ENCODE measurements at regions not wholly inside any gene's neighbourhood (a gene's known extent, or its start where the extent isn't known, plus 50 kb on each side); places are given as distances from the start of the nearest gene placed in this dataset.
"Not testable (repeated sequence)": the region's sequence is repeated elsewhere in the genome, so short reads cannot be mapped to it uniquely, and the experiment has no call there.

DNA sequence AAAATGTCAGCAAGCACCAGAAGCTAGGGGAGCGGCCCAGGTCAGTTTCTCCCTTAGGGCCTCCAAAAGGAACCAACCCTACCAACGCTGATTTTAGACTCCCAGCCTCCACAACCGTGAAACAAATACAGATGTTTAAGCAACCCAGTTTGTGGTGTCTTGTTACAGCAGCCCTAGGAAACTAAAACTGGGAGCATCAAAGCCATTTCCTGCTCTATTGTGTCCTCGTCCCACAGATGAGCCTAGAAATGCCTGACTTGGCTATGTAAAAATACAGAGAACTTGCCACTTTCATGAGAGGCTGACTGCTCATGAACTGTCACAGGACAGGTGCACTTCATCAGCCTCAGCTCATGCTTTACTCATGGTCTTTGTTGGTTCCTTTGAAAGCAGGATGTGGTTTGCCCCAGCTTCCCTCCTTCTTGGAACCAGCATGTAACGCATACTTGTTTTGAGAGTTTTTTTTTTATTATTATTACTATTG is 97.6 kb upstream of the SLC39A10 start:
- H3K4me3 Mint-ChIP-seq = peak overlapping the region; percentile 70
- H3K9me3 Mint-ChIP-seq = peaks cover 2% of the 10 kb centered on the region
- peak; percentile 83 for ATAC-seq
- DNase-seq (ENCODE audit: low spot score in 2 of 2) = peak; percentile 41 to 85
- peak overlapping the region; percentile 97 for H3K27ac Mint-ChIP-seq
- H3K36me3 Mint-ChIP-seq = peaks cover 40% of the 10 kb centered on the region
- H3K4me1 Mint-ChIP-seq = peaks cover 46% of the 10 kb centered on the region

DNA sequence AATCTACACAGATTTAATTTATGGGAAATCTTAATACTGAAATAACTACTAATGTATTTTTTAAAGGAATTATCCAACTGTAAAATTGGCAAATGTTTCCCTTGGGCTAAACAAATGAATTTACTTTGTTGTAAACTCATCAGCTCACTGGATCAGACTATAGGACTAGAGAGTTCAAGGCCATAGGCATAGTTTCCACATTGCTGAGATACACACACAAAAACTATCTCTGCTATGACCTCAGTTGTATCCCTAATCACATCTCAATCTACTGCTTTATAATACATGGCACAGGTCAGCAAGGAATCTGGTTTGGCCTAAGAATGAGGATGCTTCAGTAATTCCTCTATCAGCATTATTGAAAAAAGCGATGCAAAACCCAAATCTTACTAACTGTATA is 101.1 kb upstream of the SLC39A10 start:
- H3K27ac Mint-ChIP-seq = no peak overlapping the region
- DNase-seq (ENCODE audit: low spot score in 2 of 2) = no peak
- H3K4me1 Mint-ChIP-seq = peaks cover 45% of the 10 kb centered on the region
- peaks cover 2% of the 10 kb centered on the region for H3K9me3 Mint-ChIP-seq
- peaks cover 32% of the 10 kb centered on the region for H3K36me3 Mint-ChIP-seq
- no peak overlapping the region for H3K4me3 Mint-ChIP-seq
- no peak for ATAC-seq

DNA sequence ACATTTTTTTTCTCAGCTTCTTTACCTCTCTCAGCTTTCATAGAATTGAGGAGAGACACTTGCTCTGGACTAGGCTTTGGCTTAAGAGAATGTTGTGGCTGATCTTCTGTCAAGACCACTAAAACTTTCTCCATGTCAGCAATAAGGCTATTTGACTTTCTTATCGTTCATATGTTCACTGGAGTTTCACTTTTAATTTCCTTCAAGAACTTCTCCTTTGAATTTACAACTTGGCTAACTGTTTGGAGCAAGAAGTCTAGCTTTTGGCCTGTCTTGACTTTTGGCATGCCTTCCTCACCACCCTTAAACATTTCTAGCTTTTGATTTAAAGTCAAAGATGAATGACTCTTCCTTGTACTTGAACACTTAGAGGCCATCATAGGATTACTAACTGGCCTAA is 104.4 kb upstream of the SLC39A10 start:
- Mint-ChIP-seq H3K4me1 (peaks cover 34% of the 10 kb centered on the region), H3K4me3 (peak overlapping the region; percentile 14), H3K9me3 (peaks cover 4% of the 10 kb centered on the region), H3K27ac (peak overlapping the region; percentile 67), H3K36me3 (peaks cover 20% of the 10 kb centered on the region)
- DNase-seq (ENCODE audit: low spot score in 2 of 2) (no peak), ATAC-seq (no peak)

DNA sequence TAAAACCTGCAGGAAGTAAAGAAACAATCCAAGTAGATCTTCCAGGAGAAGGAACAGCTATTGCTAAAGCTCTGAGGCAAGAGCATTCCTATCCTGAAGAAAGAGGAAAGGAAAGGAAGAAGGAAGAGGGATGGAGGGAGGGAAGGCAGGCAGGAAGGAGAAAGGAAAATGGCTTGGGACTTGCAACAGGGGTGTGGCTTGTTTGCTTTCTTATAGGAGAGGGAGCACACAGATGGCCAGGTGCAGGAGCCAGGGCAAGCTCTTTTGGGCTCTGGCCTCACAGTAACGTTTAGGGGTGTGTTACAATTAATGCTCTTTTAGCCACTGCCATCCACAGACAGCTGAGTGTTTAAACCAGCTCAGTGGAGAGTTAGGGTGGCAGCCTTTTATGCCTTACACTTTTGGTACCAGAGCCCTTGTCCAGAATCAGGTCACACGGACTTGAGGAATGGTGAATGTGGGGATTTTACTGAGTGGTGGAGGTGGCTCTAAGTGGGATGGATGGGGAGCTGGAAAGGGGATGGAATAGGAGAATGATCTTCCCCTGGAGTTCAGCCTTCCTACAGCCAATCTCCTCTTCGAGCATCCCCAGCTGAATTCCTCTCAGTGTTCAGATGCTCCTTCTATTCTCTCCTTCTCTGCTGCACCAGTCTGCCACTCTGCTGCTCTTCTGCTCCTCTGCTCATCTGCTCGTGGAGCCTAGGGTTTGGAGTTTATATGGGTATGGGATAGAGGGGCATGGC is 108.7 kb upstream of the SLC39A10 start:
- no peak overlapping the region for H3K27ac Mint-ChIP-seq
- ATAC-seq (no peak), DNase-seq (ENCODE audit: low spot score in 2 of 2) (no peak)
- H3K4me3 Mint-ChIP-seq = no peak overlapping the region
- H3K4me1 Mint-ChIP-seq = peaks cover 35% of the 10 kb centered on the region
- H3K9me3 Mint-ChIP-seq = peaks cover 4% of the 10 kb centered on the region
- peaks cover 20% of the 10 kb centered on the region for H3K36me3 Mint-ChIP-seq

DNA sequence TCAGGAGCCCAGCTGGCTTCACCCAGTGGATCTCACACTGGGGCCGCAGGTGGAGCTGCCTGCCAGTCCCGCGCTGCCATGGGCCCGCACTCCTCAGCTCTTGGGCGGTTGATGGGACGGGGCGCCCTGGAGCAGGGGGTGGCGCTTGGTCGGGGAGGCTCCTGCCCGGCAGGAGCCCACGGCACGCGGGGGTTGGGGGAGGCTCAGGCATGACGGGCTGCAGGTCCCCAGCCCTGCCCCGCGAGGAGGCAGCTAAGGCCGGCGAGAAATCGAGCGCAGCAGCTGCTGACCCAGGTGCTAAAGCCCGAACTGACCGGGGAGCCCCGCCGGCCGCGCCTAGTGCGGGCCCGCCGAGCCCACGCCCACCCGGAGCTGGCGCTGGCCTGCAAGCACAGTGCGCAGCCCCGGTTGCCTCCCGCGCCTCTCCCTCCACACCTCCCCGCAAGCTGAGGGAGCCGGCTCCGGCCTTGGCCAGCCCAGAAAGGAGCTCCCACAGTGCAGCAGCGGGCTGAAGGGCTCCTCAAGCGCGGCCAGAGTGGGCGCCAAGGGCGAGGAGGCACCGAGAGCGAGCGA is 109.7 kb upstream of the SLC39A10 start:
- DNase-seq (ENCODE audit: low spot score in 2 of 2); H3K4me3 Mint-ChIP-seq; ATAC-seq; H3K27ac Mint-ChIP-seq; H3K9me3 Mint-ChIP-seq: not testable (repeated sequence)
- Mint-ChIP-seq H3K4me1 (peaks cover 35% of the 10 kb centered on the region), H3K36me3 (peaks cover 16% of the 10 kb centered on the region)

DNA sequence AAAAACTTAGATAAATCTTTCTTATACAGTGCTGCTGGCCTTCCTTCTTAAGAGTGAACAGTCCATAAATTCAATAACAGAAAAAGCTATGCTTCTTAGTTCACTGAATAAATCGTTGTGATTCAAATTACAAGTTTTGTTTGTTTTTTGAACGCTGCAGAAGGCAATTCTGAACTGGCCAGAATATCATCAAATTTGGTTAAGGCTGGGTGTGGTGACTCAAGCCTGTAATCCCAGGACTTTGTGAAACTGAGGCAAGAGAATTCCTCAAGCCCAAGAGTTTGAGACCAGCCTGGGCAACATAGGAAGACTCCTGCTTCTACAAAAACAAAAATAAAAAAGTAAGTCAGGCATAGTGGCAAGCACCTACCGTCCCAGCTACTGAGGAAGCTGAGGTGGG is 111.2 kb upstream of the SLC39A10 start:
- Mint-ChIP-seq H3K9me3 (peaks cover 4% of the 10 kb centered on the region), H3K4me1 (peaks cover 43% of the 10 kb centered on the region), H3K27ac (no peak overlapping the region), H3K4me3 (no peak overlapping the region), H3K36me3 (peaks cover 11% of the 10 kb centered on the region)
- DNase-seq (ENCODE audit: low spot score in 2 of 2) = no peak
- ATAC-seq = no peak

DNA sequence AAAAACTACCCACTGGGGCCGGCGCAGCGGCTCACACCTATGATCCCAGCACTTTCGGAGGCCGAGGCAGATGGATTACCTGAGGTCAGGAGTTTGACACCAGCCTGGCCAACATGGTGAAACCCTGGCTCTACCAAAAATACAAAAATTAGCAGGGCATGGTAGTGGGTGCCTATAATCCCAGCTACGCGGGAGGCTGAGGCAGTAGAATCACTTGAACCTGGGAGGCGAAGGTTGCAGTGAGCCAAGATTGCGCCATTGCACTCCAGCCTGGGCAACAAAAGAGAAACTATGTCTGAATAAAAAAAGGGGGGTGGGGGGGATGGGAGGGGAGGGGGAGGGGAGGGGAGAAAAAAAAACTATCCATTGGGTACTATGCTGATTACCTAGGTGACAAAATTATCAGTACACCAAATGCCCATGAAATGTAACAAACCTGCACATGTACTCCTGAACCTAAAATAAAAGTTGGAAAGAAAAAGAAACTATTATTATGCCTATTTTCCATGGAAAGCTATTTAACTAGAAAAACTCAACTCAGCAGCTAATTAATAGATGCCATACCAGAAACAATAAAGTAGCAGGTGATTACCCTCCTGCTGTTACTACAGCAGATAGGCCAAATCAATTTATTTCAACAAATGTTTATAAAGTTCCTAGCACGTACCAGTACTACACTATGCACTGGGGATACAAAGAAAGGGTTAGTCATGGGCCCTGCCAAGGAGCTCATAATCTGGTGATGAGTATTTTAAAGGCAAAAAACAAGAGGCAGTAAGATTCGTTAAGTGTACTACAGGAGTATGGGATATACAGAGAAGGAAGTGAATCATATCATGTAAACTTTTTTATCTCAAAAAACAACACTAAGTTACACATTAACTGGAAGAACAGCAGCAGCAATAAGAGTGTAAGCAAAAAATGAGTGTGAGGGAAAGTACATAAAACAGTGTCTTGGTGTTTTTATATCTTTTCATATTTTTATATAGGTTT is 112.8 kb upstream of the SLC39A10 start:
- Mint-ChIP-seq H3K27ac (peak overlapping the region; percentile 70), H3K4me3 (peak overlapping the region; percentile 14), H3K36me3 (peaks cover 11% of the 10 kb centered on the region), H3K9me3 (peaks cover 5% of the 10 kb centered on the region), H3K4me1 (peaks cover 39% of the 10 kb centered on the region)
- ATAC-seq (peak; percentile 99), DNase-seq (ENCODE audit: low spot score in 2 of 2) (no peak)

DNA sequence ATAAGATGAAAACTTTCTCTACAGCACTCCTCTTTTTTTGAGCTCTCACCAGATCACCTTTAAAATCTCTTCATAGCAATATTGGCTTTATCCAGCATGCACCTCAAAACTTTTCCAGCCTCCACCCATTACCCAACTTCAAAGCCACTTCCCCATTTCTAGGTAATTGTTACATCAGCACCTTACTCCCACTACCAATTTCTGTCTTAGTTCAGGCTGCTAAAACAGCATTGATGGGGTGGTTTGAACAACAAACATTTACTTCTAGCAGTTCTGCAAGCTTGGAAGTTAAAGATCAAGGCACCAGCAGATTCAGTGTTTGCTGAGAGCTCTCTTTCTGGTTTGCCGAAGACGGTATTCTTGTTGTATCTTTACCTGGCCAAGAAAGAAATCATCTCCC is 114.0 kb upstream of the SLC39A10 start:
- H3K9me3 Mint-ChIP-seq = peaks cover 3% of the 10 kb centered on the region
- H3K36me3 Mint-ChIP-seq = peaks cover 6% of the 10 kb centered on the region
- peaks cover 39% of the 10 kb centered on the region for H3K4me1 Mint-ChIP-seq
- DNase-seq (ENCODE audit: low spot score in 2 of 2) = no peak
- ATAC-seq = no peak
- peak overlapping the region; percentile 70 for H3K27ac Mint-ChIP-seq
- H3K4me3 Mint-ChIP-seq = peak overlapping the region; percentile 21

DNA sequence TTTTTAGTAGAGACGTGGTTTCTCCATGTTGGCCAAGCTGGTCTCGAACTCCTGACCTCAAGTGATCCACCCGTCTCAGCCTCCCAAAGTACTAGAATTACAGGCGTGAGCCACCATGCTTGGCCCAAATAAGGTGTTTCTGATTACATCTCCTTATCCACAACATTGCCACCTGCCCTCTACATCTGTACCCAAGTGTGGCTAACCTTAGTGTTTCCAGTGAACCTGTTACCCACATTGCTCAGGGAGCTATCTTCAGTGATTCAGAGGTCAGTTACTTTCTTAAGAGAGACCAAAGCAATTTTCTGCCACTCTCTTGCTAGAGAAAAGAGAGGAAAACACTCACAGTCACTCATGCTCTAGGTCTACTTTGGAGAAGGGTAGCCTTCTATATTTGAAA is 115.0 kb upstream of the SLC39A10 start:
- no peak overlapping the region for H3K4me3 Mint-ChIP-seq
- peaks cover 45% of the 10 kb centered on the region for H3K4me1 Mint-ChIP-seq
- no peak for DNase-seq (ENCODE audit: low spot score in 2 of 2)
- H3K36me3 Mint-ChIP-seq = peaks cover 6% of the 10 kb centered on the region
- ATAC-seq = peak; percentile 68
- peak overlapping the region; percentile 85 for H3K27ac Mint-ChIP-seq
- peaks cover 3% of the 10 kb centered on the region for H3K9me3 Mint-ChIP-seq

DNA sequence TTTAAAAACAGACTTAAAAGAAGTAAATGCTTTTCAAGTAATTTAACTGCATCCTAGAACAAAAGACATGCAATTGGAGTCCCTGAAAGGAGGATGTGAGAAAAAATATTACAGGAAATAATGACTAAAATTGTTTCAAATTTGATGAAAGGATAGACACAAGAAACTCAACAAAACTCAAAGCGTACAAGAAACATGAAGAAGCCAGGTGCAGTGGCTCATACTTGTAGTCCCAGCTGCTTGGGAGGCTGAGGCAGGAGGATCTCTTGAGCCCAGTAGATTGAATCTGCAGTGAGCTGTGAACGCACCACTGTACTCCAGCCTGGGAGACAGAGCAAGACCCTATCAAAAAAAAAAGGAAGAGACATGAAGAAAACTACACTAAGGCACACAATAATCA is 118.1 kb upstream of the SLC39A10 start:
- Mint-ChIP-seq H3K4me3 (no peak overlapping the region), H3K4me1 (peaks cover 76% of the 10 kb centered on the region), H3K9me3 (peaks cover 3% of the 10 kb centered on the region), H3K27ac (peak overlapping the region; percentile 8), H3K36me3 (peaks cover 22% of the 10 kb centered on the region)
- ATAC-seq (no peak), DNase-seq (ENCODE audit: low spot score in 2 of 2) (no peak)

DNA sequence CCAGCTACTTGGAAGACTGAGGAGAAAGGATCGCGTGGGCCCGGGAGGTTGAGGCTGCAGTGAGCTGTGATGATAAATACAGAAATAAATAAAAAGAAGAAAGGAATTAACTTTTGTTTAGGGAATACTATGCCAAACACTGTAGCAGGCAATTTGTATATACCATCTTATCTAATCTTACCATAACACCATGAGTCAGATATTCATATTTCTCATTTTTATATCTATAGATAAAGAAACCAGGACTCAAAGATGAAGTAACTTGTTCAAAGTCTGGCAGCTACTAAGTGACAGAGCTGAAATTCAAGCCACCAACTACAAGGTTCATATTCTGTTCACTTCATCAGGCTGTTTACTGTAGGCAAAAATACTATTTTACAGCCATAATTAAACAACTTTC is 119.2 kb upstream of the SLC39A10 start:
- ATAC-seq (no peak), DNase-seq (ENCODE audit: low spot score in 2 of 2) (no peak)
- Mint-ChIP-seq H3K36me3 (peaks cover 28% of the 10 kb centered on the region), H3K4me1 (peaks cover 77% of the 10 kb centered on the region), H3K27ac (no peak overlapping the region), H3K4me3 (no peak overlapping the region), H3K9me3 (peaks cover 3% of the 10 kb centered on the region)

DNA sequence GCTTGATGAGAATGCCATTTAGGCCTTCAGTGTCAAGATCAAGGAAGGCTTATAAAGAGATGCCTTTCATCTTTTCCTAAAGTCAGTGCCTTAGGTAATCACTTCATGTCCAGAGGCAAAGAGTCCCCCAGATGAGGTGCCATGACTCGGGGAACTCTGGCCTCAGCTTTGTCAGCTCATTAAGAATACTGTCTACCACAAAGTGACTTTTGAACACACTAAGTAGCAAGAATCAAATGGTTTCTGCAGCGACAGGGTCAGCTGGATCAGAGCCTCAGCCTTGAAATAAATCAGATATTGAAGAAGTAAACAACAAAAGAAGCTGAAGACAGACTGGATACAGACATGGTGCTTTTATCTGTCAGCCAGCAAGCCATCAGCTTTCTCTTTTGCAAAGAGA is 120.1 kb upstream of the SLC39A10 start:
- peaks cover 31% of the 10 kb centered on the region for H3K36me3 Mint-ChIP-seq
- H3K4me3 Mint-ChIP-seq = peak overlapping the region; percentile 50
- DNase-seq (ENCODE audit: low spot score in 2 of 2) = no peak
- no peak for ATAC-seq
- H3K27ac Mint-ChIP-seq = peak overlapping the region; percentile 87
- H3K9me3 Mint-ChIP-seq = peaks cover 3% of the 10 kb centered on the region
- peaks cover 78% of the 10 kb centered on the region for H3K4me1 Mint-ChIP-seq

DNA sequence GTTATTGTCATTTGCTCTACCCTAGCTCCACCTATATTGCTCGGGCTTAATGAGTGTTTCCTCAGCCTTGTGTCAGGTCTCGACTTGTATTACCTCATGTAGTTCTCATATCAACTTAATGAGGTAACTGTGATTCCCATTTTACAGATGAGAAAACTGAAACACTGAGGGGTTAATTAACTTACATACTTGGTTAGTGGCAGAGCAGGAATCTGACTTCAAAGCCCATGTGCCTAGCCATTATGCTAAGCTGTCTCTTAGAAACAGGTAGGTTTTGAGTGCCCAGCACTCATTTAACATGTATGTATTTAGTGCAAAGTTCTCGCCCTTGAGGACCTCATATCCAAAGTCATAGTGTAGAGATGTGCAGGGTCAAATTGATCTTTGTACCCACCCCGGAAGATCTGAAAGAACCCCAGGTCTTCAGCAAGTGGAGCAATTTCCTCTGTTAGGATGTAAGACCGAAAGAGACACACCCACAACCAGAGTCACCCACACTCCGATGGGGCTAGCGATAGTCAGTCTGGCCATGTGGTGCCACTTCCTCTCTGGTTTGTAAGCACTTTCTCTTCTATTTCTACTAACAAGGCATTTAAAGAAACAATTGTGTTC is 121.0 kb upstream of the SLC39A10 start:
- H3K36me3 Mint-ChIP-seq = peaks cover 31% of the 10 kb centered on the region
- peaks cover 3% of the 10 kb centered on the region for H3K9me3 Mint-ChIP-seq
- peak; percentile 33 to 85 for DNase-seq (ENCODE audit: low spot score in 2 of 2)
- ATAC-seq = peak; percentile 83
- H3K4me3 Mint-ChIP-seq = peak overlapping the region; percentile 50
- H3K4me1 Mint-ChIP-seq = peaks cover 81% of the 10 kb centered on the region
- H3K27ac Mint-ChIP-seq = peak overlapping the region; percentile 87

DNA sequence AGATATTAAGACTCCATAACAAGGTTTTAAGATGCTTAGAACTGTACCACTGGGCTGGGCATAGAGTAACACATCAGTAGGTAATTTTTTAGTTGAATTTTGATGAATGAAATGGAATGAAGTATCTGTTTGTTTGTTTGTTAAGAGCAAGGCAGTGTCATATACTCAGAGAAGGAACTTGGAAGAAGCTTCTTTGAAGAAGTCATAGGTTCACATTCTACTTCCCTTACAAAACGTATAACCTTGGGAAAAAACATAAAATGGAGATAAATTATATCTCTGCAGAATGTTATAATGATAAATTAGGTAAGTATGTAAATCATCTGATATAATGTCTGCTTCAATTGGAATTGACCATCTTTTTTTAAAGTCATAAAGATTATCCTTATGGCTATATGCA is 122.1 kb upstream of the SLC39A10 start:
- H3K36me3 Mint-ChIP-seq = peaks cover 31% of the 10 kb centered on the region
- peak overlapping the region; percentile 69 for H3K4me3 Mint-ChIP-seq
- no peaks in the 10 kb centered on the region for H3K9me3 Mint-ChIP-seq
- DNase-seq (ENCODE audit: low spot score in 2 of 2) (no peak), ATAC-seq (no peak)
- H3K4me1 Mint-ChIP-seq = peaks cover 86% of the 10 kb centered on the region
- peak overlapping the region; percentile 89 for H3K27ac Mint-ChIP-seq
